HCT116 (cell line): ENCODE measurements at regions not wholly inside any gene's neighbourhood (a gene's known extent, or its start where the extent isn't known, plus 50 kb on each side); places are given as distances from the start of the nearest gene placed in this dataset.

Source experiments
- CEBPB ChIP-seq: IDR thresholded peaks from 2 replicates; pipeline ENCODE4 v1.6.1; 2012; ENCODE audit warnings: low read depth
- EZH2 ChIP-seq: fragments of 200-600 bp; sonication (generic); IDR thresholded peaks from 2 replicates; pipeline ENCODE4 v1.6.1; 2017; ENCODE audit warnings: antibody characterized with exemption, mixed run types
- EZH2phosphoT487 ChIP-seq: fragments of 200-600 bp; IDR thresholded peaks from 2 replicates; pipeline ENCODE4 v1.6.1; 2018; ENCODE audit warnings: antibody characterized with exemption, borderline replicate concordance
- POLR2A ChIP-seq: IDR thresholded peaks from 2 replicates; pipeline ENCODE4 v1.7.0; 2011; ENCODE audit warnings: borderline replicate concordance; ENCODE audit not compliant: insufficient read depth, insufficient read length; ENCODE audit errors: extremely low read depth
- POLR2AphosphoS5 ChIP-seq: IDR thresholded peaks from 2 replicates; pipeline ENCODE4 v1.6.1; 2011; ENCODE audit warnings: mild to moderate bottlenecking, low read depth, low read length, moderate library complexity
- RAD21 ChIP-seq: IDR thresholded peaks from 2 replicates; pipeline ENCODE4 v1.6.1; 2012; ENCODE audit warnings: low read depth, mild to moderate bottlenecking
- SIN3A ChIP-seq: IDR thresholded peaks from 2 replicates; pipeline ENCODE4 v1.6.1; 2012; ENCODE audit warnings: low read depth
- SRF ChIP-seq: IDR thresholded peaks from 2 replicates; pipeline ENCODE4 v1.6.1; 2012; ENCODE audit warnings: low read depth
- TCF7L2 ChIP-seq: IDR thresholded peaks from 2 replicates; pipeline ENCODE4 v1.7.0; 2011; ENCODE audit warnings: borderline replicate concordance, inconsistent platforms; ENCODE audit not compliant: insufficient read depth, insufficient read length; ENCODE audit errors: extremely low read depth
- YY1 ChIP-seq: IDR thresholded peaks from 2 replicates; pipeline ENCODE4 v1.6.1; 2011; ENCODE audit warnings: low read length, low read depth, moderate library complexity, mild to moderate bottlenecking; ENCODE audit not compliant: insufficient replicate concordance; ENCODE audit errors: extremely low read depth
- ZNF274 ChIP-seq: fragments of 200-500 bp; sonication (Bioruptor generic); IDR thresholded peaks from 2 replicates; pipeline ENCODE4 v1.6.1; 2014; ENCODE audit warnings: mild to moderate bottlenecking, low read depth, low read length, inconsistent platforms
- TF ChIP-seq, protein P1 (sequence below), 3 experiments: fragments of 200-600 bp in 1 of 3; sonication (generic) in 1 of 3; IDR thresholded peaks in 2 of 3; conservative IDR thresholded peaks in 1 of 3; 2 replicates each; pipeline ENCODE4 v1.5.1; 2012 to 2017; ENCODE audit warnings: low read depth in 2 of 3, low read length in 2 of 3, antibody characterized with exemption in 1 of 3, borderline replicate concordance in 1 of 3, control low read depth in 1 of 3, mild to moderate bottlenecking in 1 of 3, mixed read lengths in 1 of 3, mixed run types in 1 of 3, moderate library complexity in 1 of 3; ENCODE audit not compliant: insufficient read depth in 1 of 3
- TF ChIP-seq, protein P2 (sequence below): IDR thresholded peaks from 2 replicates; pipeline ENCODE4 v1.6.1; 2011; ENCODE audit warnings: mild to moderate bottlenecking, low read length, moderate library complexity; ENCODE audit not compliant: insufficient replicate concordance; ENCODE audit errors: extremely low read depth

DNA sequence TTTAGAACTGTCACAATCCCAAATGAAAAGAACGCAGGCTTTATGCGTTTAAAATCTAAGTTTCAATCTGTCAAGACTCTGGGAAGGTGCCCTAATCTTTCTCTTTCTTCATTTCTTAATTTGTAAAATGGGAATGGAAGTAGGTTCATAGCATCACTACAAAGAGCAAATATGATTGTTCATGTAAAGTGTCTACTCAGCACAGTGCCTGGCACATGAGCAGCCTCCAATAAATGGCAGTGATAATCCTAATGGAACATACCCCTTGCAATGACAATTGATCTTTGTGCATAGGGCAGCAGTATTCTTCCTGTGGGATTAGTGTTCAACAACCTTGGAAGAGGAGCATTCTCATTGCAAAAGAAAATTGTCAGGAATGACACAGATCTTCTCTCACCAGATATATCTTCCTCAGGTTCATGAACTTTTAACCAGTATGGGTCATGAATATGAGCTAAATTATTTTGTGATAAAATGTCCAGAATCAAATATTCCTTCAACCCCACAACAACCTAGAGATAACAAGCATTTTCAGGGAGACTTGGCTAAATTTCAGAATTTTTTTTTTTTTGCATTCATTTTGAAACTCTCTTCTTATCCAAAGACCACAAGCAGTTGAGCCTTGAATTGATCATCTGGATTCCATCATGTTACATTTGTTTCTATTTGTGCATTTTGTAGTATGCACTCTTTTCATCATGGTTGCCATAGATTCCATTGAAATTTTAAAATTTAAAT is 149.1 kb downstream of the TBX18 start:
- TF ChIP-seq, protein P1, sequence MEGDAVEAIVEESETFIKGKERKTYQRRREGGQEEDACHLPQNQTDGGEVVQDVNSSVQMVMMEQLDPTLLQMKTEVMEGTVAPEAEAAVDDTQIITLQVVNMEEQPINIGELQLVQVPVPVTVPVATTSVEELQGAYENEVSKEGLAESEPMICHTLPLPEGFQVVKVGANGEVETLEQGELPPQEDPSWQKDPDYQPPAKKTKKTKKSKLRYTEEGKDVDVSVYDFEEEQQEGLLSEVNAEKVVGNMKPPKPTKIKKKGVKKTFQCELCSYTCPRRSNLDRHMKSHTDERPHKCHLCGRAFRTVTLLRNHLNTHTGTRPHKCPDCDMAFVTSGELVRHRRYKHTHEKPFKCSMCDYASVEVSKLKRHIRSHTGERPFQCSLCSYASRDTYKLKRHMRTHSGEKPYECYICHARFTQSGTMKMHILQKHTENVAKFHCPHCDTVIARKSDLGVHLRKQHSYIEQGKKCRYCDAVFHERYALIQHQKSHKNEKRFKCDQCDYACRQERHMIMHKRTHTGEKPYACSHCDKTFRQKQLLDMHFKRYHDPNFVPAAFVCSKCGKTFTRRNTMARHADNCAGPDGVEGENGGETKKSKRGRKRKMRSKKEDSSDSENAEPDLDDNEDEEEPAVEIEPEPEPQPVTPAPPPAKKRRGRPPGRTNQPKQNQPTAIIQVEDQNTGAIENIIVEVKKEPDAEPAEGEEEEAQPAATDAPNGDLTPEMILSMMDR (IDR thresholded peaks at IDR 0.05 in 2 of 3, conservative IDR thresholded peaks at IDR 0.05 in 1 of 3; ENCODE audit: borderline replicate concordance in 1 of 3, insufficient read depth in 1 of 3, low read depth in 2 of 3, low read length in 2 of 3) = no peak
- TF ChIP-seq EZH2 (no peak), YY1 (no peak), TCF7L2 (no peak), POLR2A (no peak), CEBPB (no peak), SRF (no peak), ZNF274 (no peak), POLR2AphosphoS5 (no peak), SIN3A (no peak), RAD21 (no peak), EZH2phosphoT487 (no peak)
- TF ChIP-seq, protein P2, sequence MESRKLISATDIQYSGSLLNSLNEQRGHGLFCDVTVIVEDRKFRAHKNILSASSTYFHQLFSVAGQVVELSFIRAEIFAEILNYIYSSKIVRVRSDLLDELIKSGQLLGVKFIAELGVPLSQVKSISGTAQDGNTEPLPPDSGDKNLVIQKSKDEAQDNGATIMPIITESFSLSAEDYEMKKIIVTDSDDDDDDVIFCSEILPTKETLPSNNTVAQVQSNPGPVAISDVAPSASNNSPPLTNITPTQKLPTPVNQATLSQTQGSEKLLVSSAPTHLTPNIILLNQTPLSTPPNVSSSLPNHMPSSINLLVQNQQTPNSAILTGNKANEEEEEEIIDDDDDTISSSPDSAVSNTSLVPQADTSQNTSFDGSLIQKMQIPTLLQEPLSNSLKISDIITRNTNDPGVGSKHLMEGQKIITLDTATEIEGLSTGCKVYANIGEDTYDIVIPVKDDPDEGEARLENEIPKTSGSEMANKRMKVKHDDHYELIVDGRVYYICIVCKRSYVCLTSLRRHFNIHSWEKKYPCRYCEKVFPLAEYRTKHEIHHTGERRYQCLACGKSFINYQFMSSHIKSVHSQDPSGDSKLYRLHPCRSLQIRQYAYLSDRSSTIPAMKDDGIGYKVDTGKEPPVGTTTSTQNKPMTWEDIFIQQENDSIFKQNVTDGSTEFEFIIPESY = no peak
